Psoas muscle (tissue), 7 donors: ENCODE measurements at regions not wholly inside any gene's neighbourhood (a gene's known extent, or its start where the extent isn't known, plus 50 kb on each side); places are given as distances from the start of the nearest gene placed in this dataset.

Source experiments
- ATAC-seq, 4 donors: fragments of 200-7000 bp; cut with Tn5 transposase; one replicate each; pipeline ENCODE4 v1.9.1; 2020; ENCODE audit warnings: moderate library complexity in 3 of 4, mild to moderate bottlenecking in 2 of 4
- DNase-seq, 2 donors: peaks; one replicate each; pipeline ENCODE4 v3.0.0-alpha.2; 2020
- H3K27ac ChIP-seq: fragments of 200-600 bp; one replicate; pipeline ENCODE4 v1.8.0; 2022
- H3K27me3 ChIP-seq, 3 donors: fragments of 200-600 bp in 1 of 3; one replicate each; pipeline versions ENCODE4 v1.6.1 to v1.8.0; 2013 to 2022; ENCODE audit warnings: low read length in 2 of 3, mild to moderate bottlenecking in 2 of 3, moderate library complexity in 1 of 3; ENCODE audit not compliant: insufficient read depth in 3 of 3
- H3K36me3 ChIP-seq, 2 donors: fragments of 200-600 bp in 1 of 2; one replicate each; pipeline versions ENCODE4 v1.6.1 to v1.8.0; 2013 to 2022; ENCODE audit warnings: low read depth in 1 of 2, mild to moderate bottlenecking in 1 of 2, moderate library complexity in 1 of 2; ENCODE audit not compliant: insufficient read depth in 1 of 2
- H3K4me1 ChIP-seq: fragments of 200-600 bp; one replicate; pipeline ENCODE4 v1.8.0; 2022
- H3K4me3 ChIP-seq: fragments of 200-600 bp; one replicate; pipeline ENCODE4 v1.8.0; 2022; ENCODE audit warnings: mild to moderate bottlenecking
- H3K9me3 ChIP-seq: fragments of 200-600 bp; one replicate; pipeline ENCODE4 v1.8.0; 2022
- WGBS, 3 donors: extraction: QIAGEN DNeasy Blood & Tissue Kit; methylation state at CpG; one replicate each; pipeline versions ENCODE4 v1.1.6 to v1.1.7; 2013; 5-methylcytosine and 5-hydroxymethylcytosine counted together
- intact Hi-C, 2 donors: fragments of 100-400 bp; cut with DNase I; formaldehyde crosslinking; loops; one replicate each; pipeline versions ENCODE4 v1.11.0 to v1.14.2; 2022
- TF ChIP-seq, protein P1 (sequence below): fragments of 200-600 bp; IDR thresholded peaks from one replicate; pipeline ENCODE4 v1.8.0; 2022; ENCODE audit warnings: antibody characterized with exemption
- donor health status: healthy with polysubstance abuse.
- donor health status: DM: no; HTN: no; CAD: no; lungs with moderate emphysema.
- donor health status: Bipolar disorder and iron deficiency.
- donor health status: healthy.
- donor health status: DM: yes; HTN: yes; CAD: no.
- donor health status: DM: no; HTN: no; CAD: no.
- donor health status: DM: yes; HTN: yes; CAD: no.

DNA sequence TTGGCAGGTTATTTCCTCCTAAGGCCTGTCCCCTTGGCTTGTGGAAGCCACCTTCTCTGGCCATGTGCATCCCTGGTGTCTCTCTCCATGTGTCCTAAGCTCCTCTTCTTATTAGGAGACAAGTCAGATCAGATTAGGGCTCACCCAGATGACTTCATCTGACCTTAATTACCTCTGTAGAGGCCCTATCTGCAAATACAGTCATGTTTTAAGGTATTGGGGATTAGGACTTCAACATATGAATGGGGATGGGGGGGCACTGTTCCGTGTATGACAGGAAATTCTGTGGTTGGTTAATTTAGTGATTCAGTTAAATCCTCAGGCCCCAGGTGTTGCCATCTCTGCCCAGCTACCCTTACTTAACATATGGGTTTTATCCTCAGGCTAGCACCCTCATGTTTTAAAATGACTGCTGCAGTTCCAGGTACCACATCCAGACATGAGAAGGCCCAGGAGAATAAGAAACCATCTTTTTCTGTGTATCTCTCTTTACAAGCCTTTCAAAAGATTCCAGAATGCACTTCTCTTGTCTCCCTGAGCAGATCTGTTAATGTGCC, 51.9 kb upstream of the RAI14 start:
- H3K4me3 ChIP-seq: no peak overlapping the region
- H3K27ac ChIP-seq: no peak overlapping the region
- H3K27me3 ChIP-seq: no peaks in the 10 kb centered on the region
- DNase-seq: no peak
- TF ChIP-seq, protein P1, sequence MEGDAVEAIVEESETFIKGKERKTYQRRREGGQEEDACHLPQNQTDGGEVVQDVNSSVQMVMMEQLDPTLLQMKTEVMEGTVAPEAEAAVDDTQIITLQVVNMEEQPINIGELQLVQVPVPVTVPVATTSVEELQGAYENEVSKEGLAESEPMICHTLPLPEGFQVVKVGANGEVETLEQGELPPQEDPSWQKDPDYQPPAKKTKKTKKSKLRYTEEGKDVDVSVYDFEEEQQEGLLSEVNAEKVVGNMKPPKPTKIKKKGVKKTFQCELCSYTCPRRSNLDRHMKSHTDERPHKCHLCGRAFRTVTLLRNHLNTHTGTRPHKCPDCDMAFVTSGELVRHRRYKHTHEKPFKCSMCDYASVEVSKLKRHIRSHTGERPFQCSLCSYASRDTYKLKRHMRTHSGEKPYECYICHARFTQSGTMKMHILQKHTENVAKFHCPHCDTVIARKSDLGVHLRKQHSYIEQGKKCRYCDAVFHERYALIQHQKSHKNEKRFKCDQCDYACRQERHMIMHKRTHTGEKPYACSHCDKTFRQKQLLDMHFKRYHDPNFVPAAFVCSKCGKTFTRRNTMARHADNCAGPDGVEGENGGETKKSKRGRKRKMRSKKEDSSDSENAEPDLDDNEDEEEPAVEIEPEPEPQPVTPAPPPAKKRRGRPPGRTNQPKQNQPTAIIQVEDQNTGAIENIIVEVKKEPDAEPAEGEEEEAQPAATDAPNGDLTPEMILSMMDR: no peak
- H3K36me3 ChIP-seq: no peaks in the 10 kb centered on the region
- ATAC-seq: no peak
- intact Hi-C loops: no loop called here
- 52 to 90% (median 62%) methylated on average over 1 of the region's 1 CpG for WGBS, 3 donors
- no peaks in the 10 kb centered on the region for H3K4me1 ChIP-seq
- H3K9me3 ChIP-seq: no peaks in the 10 kb centered on the region

DNA sequence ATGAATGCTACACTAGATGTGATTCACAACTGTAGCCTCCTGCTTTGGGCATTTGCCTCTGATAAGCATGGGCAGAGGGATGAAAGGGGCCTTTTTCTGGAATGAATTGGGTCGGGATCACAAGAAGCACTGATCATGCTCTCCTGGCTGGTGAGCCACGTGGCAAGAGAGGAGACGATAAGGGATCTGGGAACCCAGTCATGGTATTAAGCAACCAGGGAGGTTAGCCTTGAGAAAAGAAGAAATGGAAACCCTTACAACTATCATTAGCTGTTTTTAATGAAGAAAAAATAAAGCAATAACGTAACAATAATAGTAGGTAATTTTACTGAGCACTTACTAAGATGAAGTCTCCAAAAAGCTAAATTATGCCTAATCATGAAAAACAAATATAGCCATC, 50.0 kb upstream of the RAI14 start:
- Histone ChIP-seq H3K27ac (no peak overlapping the region), H3K4me1 (no peaks in the 10 kb centered on the region), H3K27me3 (no peaks in the 10 kb centered on the region), H3K4me3 (no peak overlapping the region), H3K36me3 (no peaks in the 10 kb centered on the region), H3K9me3 (no peaks in the 10 kb centered on the region)
- intact Hi-C loops: no loop called here
- TF ChIP-seq, protein P1: no peak
- DNase-seq (no peak), ATAC-seq (no peak)
- 83 to 89% (median 87%) methylated on average over 4 of the region's 4 CpGs for WGBS, 3 donors
